Endometrium (tissue), 2 donors: ENCODE measurements at regions not wholly inside any gene's neighbourhood (a gene's known extent, or its start where the extent isn't known, plus 50 kb on each side); places are given as distances from the start of the nearest gene placed in this dataset.
"Not testable (repeated sequence)": the region's sequence is repeated elsewhere in the genome, so short reads cannot be mapped to it uniquely, and the experiment has no call there.

Source experiments
- FAIRE-seq: peaks from 2 replicates; lab custom pipeline; 2012; peaks lifted over from hg19 to GRCh38; lab: Jason Lieb, UNC
- donor health status: control.
- donor health status: control.

DNA sequence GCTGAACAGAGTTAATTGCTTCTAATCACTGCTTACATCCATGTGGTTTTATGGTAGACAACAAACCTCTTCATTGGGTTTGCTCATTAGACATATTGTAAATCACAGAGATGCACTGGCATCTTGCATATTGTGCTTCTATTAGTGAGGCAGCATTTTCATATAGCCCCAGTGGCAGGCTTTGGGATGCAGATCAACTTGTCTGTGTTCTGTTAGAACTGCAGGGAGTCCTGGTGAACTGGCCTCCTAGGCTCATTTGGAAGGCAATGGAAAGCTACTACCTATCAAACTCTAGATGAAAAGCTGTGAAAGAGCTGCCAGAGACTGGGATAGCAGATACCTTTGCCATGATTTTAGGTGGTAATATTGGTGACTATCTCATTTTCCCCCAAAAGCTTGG is 108.8 kb downstream of the NAA11 start:
- no peak for FAIRE-seq

DNA sequence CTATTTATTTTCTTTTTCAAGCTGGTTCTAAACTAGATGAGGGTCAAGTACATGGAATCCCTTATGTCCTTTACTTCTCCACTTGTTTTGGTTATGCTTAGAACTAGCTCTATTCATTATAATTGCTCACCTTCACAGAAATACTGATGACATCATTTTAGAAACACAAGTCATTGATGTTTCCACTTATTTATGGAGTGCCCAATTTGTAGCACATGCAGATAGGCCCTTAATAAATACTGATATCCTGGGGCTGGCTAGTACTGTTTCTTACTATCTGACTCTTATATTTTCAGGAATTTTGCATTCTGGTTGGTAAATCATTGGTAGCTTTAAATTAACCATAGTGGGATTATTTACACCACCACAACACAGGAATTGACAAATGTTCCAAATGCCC is 112.2 kb downstream of the NAA11 start:
- no peak for FAIRE-seq

GRCh38 chr4:79213010-79213409 is 112.9 kb downstream of the NAA11 start:
- FAIRE-seq = no peak

DNA sequence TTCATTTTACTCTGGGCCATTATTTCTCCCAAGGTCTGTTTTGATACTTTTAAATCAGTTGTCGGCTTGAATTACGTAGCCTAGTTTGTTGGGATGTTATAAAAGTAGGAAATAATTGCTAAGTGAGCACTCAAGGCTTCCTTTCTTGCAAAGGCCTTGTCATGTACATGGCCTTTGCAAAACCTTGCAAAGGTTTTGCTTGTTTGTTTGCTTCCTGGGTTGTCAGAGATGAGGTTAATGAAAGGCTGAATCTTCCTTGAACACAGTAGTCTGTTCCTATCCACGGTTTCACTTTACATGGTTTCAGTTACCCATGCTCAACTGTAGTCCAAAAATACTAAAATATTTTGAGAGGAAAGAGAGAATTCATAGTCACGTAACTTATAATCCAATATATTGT is 113.5 kb downstream of the NAA11 start:
- FAIRE-seq = peak; percentile 4

DNA sequence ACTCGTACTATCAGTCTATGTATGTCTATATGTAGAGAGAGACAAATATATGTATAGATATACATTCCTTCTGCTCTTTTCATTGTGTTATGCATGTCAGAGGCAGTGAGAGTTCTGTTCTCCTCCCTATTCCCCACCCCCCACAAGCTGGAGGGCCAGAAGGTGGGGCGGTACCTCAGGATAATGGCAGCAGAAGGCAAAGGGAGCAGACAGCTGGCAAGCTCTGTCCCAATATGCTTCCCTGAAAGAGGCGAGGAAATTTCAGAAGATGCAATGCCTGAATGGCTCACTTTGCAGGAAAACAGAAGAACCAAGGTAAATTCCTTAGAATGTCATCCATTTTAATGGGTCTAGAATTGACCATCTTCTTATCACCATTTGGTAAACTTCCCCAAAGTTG is 114.4 kb downstream of the NAA11 start:
- no peak for FAIRE-seq

- no peak for FAIRE-seq
Measured at GRCh38 chr4:79210636-79211049, 115.2 kb downstream of the NAA11 start.

DNA sequence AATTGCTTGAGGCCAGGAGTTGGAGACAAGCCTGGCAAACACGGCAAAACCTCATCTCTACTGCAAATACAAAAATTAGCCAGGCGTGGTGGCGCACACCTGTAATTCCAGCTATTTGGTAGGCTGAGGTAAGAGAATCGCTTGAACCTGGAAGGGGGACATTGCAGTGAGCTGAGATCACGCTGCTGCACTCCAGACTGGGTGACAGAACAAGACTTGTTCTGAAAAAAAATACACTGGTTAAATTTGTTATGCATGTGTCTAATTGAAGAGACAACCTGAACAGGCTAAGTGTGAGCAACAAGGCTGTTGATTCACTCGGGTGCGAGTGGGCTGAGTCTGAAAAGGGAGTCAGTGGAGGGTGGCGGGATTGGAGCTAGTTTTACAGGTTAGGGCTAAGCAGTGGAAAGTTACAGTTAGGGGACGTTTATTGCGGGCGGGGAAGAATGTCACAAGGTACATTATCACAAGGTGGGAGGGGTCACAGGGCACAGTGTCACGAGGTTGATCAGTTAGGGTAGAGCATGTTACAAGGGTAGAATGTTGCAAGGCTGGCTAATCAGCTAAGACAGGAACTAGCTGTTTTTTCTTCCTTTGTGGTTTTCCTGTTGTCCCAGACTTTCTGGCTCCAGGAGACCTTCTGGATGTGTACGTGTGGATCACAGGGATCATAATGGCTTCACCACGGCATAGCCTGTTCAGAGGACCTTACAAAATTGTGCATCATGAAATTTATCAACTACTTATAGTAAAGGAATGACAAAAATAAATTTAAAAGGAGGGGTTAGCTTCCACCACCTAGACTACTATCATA is 115.8 kb downstream of the NAA11 start:
- no peak for FAIRE-seq

DNA sequence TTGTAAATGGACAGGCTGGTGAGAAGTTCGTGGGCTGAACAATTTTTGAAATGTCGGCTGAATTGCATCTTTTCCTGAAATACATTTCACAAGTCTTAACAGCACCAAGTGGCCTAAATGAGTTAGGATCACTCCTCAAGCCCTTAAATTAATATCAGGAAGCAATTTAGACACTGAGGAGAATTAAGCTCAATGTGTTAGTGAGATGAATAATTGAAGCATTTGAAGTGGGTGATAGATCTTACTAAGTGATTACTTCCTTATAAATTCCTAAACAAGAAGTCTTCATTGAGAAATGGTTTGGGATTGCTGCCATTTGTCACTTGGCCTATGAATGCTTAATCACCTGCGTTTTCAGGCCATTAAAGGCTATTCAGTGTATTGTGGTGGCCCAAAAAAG is 116.8 kb downstream of the NAA11 start:
- no peak for FAIRE-seq

DNA sequence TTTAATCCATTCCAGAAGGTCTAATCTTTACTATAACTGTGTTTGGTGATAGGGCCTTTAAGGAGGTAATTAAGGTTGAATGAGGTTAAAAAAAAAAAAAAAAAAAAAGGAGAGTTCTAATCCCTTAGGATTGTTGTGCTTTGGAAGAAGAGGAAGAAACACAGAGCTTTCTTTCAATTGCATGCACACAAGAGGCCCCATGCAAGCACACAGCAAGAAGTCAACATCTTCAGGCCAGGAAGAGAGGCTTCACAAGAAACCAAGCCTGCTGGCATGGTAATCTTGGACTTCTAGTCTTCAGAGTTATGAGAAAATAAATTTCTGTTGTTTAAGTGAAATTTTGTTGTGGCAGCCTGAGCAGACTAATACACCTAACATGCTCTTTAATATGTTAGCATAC is 118.6 kb downstream of the NAA11 start:
- no peak for FAIRE-seq

GRCh38 chr4:79206660-79207059 is 119.2 kb downstream of the NAA11 start:
- no peak for FAIRE-seq

- no peak for FAIRE-seq
Measured at GRCh38 chr4:79205121-79205520, 120.7 kb downstream of the NAA11 start.

GRCh38 chr4:79201971-79202370 is 123.9 kb downstream of the NAA11 start:
- FAIRE-seq = no peak

- no peak for FAIRE-seq
Measured at GRCh38 chr4:79199743-79200142, 126.1 kb downstream of the NAA11 start.

- FAIRE-seq = peak; percentile 76
Measured at GRCh38 chr4:79198951-79199587, 126.8 kb downstream of the NAA11 start.

- FAIRE-seq = no peak
Measured at GRCh38 chr4:79197275-79198009, 128.4 kb downstream of the NAA11 start.

GRCh38 chr4:79191292-79191691 is 134.6 kb downstream of the NAA11 start:
- not testable (repeated sequence) for FAIRE-seq

DNA sequence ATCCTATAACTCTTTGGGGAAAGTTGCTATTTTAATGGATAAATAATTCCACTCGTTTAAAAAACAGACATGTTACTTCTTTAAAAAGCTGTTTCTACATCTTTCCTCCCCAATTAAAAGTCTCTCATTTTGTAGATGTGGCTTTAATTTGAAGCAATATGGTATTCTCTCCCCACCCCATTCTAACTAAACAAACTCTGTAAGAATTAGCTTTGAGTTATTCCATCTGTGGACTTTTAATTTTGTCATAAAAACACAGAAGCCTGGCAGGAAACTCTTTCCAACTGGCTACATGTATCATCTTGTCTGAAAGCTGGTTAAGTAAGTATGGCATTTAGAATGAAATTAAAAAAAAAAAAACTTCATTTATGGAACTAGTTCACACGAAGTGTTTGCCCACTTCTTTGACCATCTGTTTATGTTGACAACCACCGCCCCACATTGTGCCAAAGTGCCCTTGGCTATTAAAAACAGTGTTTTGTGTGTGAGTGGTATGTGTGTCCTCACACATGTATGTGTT is 140.3 kb downstream of the NAA11 start:
- FAIRE-seq = peak; percentile 4

DNA sequence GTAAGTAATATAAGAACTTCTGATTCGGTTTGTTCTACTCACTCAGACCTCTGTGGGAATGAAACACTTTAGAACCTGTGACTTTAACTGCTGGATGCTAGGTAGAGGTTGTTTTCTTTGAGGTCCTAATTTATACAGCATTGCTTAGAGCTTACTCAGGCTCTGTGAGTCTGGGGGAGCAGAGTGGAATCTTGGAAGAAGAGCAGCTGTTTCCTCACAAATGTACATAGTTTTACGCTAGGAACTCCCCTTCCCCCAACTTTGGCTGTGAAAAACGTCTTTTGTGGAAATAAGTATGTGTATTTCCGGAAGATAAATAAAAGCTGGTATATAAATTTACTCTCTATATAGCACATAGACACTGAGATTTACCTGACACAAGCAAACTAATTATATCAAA is 141.4 kb downstream of the NAA11 start:
- no peak for FAIRE-seq

- no peak for FAIRE-seq
Measured at GRCh38 chr4:79182209-79182608, 143.7 kb downstream of the NAA11 start.

- no peak for FAIRE-seq
Measured at GRCh38 chr4:79181190-79181589, 144.7 kb downstream of the NAA11 start.

DNA sequence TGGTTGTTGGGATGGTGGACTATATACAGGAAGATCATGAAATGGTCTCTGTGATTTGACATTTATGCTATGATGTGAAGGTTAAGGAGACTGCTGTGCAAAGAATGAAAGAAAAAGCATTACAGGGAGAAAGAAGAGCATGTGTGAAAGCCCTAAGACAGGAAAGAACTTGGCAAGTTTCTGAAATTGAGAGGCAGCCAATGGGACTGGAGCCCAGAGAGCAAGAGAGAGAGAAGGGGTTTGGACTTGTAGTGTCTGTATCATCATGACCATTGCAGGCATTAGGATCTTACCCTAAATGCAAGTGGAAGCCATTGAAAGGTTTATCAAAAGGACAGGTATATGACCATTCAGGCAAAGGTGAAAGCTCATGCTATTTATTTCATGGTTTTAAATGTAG is 147.1 kb downstream of the NAA11 start:
- FAIRE-seq = no peak

DNA sequence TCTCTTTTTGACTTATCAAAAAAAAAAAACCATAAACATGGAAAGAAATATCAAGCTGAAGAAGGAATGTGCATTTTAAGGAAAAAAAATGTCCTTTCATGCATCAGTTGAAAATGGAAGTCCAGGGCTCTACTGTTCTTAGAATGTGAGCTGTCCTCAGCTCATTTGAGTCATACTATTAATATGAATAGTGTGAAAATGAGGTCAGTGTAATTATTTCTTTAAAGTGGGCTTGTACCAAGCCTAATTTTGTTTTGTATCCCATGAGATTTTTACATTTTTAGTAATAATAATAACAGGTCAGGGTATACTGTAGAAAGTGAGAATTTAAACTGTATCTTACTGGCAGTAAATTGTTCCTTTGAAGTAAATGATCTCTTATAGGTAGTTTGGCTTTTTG is 148.5 kb downstream of the NAA11 start:
- FAIRE-seq = no peak

- FAIRE-seq = no peak
Measured at GRCh38 chr4:79176351-79176750, 149.5 kb downstream of the NAA11 start.
